ENCODE measurements at regions not wholly inside any gene's neighbourhood (a gene's known extent, or its start where the extent isn't known, plus 50 kb on each side); places are given as distances from the start of the nearest gene placed in this dataset.

DNA sequence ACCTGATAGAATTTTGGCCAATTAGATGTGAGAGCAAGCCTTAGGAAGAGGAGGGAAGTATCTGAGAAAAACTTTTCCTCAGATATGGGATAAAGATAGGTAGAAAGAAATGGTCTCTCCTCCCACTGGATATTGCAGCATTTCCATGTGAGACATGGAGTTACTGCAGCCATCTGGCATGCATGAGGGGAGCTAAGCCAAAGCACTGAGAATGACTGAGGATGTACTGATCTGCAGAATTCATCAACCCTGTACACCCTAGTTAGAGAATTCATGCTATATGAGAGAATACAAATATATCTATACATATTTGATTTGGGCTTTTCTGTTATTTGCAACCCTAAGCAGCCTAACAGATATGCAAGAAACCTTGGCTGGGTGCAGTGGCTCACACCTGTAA lies 52.5 kb upstream of the RPL34 start:
- H3K27me3 ChIP-seq (ENCODE audit: insufficient read depth, poor library complexity, severe bottlenecking), result no peaks in the 10 kb centered on the region
- H3K27ac ChIP-seq (ENCODE audit: poor library complexity, severe bottlenecking), result no peak overlapping the region
- no peak for ATAC-seq (ENCODE audit: low read depth)
- H3K9me3 ChIP-seq (ENCODE audit: severe bottlenecking), result no peaks in the 10 kb centered on the region
- no peak overlapping the region for H3K4me3 ChIP-seq (ENCODE audit: severe bottlenecking)
- DNase-seq (ENCODE audit: low spot score), result no peak
- no peaks in the 10 kb centered on the region for H3K36me3 ChIP-seq (ENCODE audit: low read depth)
- no peaks in the 10 kb centered on the region for H3K4me1 ChIP-seq (ENCODE audit: insufficient read depth, poor library complexity, severe bottlenecking)
- TF ChIP-seq, protein P1, sequence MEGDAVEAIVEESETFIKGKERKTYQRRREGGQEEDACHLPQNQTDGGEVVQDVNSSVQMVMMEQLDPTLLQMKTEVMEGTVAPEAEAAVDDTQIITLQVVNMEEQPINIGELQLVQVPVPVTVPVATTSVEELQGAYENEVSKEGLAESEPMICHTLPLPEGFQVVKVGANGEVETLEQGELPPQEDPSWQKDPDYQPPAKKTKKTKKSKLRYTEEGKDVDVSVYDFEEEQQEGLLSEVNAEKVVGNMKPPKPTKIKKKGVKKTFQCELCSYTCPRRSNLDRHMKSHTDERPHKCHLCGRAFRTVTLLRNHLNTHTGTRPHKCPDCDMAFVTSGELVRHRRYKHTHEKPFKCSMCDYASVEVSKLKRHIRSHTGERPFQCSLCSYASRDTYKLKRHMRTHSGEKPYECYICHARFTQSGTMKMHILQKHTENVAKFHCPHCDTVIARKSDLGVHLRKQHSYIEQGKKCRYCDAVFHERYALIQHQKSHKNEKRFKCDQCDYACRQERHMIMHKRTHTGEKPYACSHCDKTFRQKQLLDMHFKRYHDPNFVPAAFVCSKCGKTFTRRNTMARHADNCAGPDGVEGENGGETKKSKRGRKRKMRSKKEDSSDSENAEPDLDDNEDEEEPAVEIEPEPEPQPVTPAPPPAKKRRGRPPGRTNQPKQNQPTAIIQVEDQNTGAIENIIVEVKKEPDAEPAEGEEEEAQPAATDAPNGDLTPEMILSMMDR (IDR thresholded peaks at IDR 0.05; ENCODE audit: poor library complexity, severe bottlenecking), result no peak

DNA sequence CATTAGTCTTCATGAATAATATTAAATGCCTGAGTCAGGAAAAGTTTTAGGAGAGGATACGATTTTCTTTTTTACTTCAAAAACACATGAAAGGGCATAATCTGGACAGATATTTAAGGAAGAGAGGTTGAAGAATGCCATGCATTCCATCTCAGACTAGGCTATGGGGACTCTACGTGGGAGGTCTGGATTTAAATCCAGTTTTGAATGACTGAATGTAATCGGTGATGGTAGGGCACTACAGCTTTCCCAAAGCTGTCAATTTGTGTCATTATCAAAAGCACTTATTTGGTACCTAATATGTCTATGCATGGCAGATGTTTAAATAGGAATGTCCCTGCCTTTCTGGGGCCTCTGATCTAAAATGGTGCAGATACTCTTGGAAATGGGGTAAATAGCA lies 59.3 kb upstream of the RPL34 start:
- H3K9me3 ChIP-seq (ENCODE audit: severe bottlenecking), result no peaks in the 10 kb centered on the region
- no peaks in the 10 kb centered on the region for H3K4me1 ChIP-seq (ENCODE audit: insufficient read depth, poor library complexity, severe bottlenecking)
- H3K36me3 ChIP-seq (ENCODE audit: low read depth), result no peaks in the 10 kb centered on the region
- DNase-seq (ENCODE audit: low spot score) (no peak), ATAC-seq (ENCODE audit: low read depth) (no peak)
- H3K27me3 ChIP-seq (ENCODE audit: insufficient read depth, poor library complexity, severe bottlenecking), result no peaks in the 10 kb centered on the region
- TF ChIP-seq, protein P1 (IDR thresholded peaks at IDR 0.05; ENCODE audit: poor library complexity, severe bottlenecking), result no peak
- H3K27ac ChIP-seq (ENCODE audit: poor library complexity, severe bottlenecking), result no peak overlapping the region
- H3K4me3 ChIP-seq (ENCODE audit: severe bottlenecking), result no peak overlapping the region

DNA sequence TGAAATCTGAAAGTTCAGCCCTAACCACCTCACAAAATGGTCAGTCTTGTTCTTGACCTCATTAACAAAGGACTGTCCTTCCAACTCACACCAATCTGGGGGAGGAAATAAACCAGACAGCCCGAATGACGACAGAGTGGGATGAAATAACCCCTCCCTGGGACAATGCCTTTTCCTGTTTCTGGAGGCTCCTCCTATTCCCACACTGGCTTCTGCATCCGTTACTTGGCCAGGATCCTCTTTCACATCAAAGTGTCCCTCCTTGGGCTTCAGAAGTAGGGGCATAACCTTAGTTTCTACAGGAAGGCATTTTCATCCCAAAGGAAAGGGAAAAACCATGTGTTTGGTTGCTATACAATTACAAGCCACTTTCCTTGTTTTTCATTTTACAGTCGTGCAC lies 59.8 kb upstream of the RPL34 start:
- no peak for DNase-seq (ENCODE audit: low spot score)
- Histone ChIP-seq H3K9me3 (ENCODE audit: severe bottlenecking) (no peaks in the 10 kb centered on the region), H3K36me3 (ENCODE audit: low read depth) (no peaks in the 10 kb centered on the region), H3K27ac (ENCODE audit: poor library complexity, severe bottlenecking) (no peak overlapping the region), H3K4me3 (ENCODE audit: severe bottlenecking) (no peak overlapping the region), H3K4me1 (ENCODE audit: insufficient read depth, poor library complexity, severe bottlenecking) (no peaks in the 10 kb centered on the region), H3K27me3 (ENCODE audit: insufficient read depth, poor library complexity, severe bottlenecking) (no peaks in the 10 kb centered on the region)
- TF ChIP-seq, protein P1 (IDR thresholded peaks at IDR 0.05; ENCODE audit: poor library complexity, severe bottlenecking), result no peak
- no peak for ATAC-seq (ENCODE audit: low read depth)

DNA sequence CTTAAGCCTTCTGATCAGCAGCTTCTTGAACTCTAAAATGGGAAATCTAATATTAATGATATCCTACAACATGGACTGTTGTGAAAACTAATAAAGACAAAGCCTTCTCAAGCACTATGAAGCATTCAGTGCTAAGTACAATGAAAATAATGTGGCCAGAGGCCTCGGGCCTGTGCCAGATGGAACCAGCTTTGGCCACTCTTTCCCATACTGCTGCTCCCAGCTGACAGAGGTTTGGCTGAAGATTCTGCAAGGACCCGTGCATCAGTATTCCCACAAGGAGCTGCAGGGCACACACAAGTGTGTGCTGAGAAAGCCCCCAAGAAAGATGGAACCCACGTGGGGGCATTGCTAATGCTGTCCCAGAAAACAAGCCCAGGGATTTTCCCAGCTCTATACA lies 60.5 kb upstream of the RPL34 start:
- H3K27ac ChIP-seq (ENCODE audit: poor library complexity, severe bottlenecking), result no peak overlapping the region
- no peaks in the 10 kb centered on the region for H3K9me3 ChIP-seq (ENCODE audit: severe bottlenecking)
- no peaks in the 10 kb centered on the region for H3K36me3 ChIP-seq (ENCODE audit: low read depth)
- TF ChIP-seq, protein P1 (IDR thresholded peaks at IDR 0.05; ENCODE audit: poor library complexity, severe bottlenecking), result no peak
- no peaks in the 10 kb centered on the region for H3K4me1 ChIP-seq (ENCODE audit: insufficient read depth, poor library complexity, severe bottlenecking)
- DNase-seq (ENCODE audit: low spot score), result no peak
- no peak overlapping the region for H3K4me3 ChIP-seq (ENCODE audit: severe bottlenecking)
- no peak for ATAC-seq (ENCODE audit: low read depth)
- H3K27me3 ChIP-seq (ENCODE audit: insufficient read depth, poor library complexity, severe bottlenecking), result no peaks in the 10 kb centered on the region

DNA sequence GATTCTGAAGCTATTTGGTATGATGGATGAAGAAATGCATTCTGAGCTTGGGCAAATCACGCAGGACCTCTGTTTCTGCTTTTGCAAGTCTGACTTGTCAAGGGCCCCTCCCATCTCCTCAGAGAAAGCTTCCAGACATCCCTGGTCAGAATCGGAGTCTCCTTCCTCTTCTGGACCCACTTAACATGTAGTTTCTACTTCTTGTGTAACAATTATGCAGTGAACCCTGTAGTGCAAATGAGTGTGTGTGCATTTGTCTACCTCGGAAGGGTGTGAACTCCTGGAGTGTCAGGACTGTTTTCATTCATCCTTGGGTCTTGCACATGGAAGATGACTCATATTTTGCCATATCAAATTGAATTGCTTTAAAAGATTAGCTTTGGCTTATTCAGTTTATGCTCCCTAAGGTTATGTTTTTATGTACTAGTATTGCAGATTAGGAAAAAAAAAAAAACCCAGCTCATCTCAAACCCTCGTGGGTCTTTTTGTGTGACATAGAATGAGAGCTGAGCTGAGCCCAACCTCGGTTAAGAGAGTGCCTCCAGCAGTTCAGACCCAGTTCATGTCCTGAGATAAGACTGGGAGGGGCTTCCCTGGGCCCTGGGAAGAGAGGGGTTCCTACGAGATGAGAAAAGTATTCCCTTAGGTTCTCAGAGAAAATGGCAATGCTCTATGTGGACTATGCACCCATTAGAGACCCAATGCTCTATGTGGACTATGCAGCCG lies 61.1 kb upstream of the RPL34 start:
- no peak for ATAC-seq (ENCODE audit: low read depth)
- no peaks in the 10 kb centered on the region for H3K27me3 ChIP-seq (ENCODE audit: insufficient read depth, poor library complexity, severe bottlenecking)
- H3K27ac ChIP-seq (ENCODE audit: poor library complexity, severe bottlenecking), result no peak overlapping the region
- no peaks in the 10 kb centered on the region for H3K4me1 ChIP-seq (ENCODE audit: insufficient read depth, poor library complexity, severe bottlenecking)
- H3K36me3 ChIP-seq (ENCODE audit: low read depth), result no peaks in the 10 kb centered on the region
- no peaks in the 10 kb centered on the region for H3K9me3 ChIP-seq (ENCODE audit: severe bottlenecking)
- TF ChIP-seq, protein P1 (IDR thresholded peaks at IDR 0.05; ENCODE audit: poor library complexity, severe bottlenecking), result no peak
- H3K4me3 ChIP-seq (ENCODE audit: severe bottlenecking), result no peak overlapping the region
- no peak for DNase-seq (ENCODE audit: low spot score)

Data from RWPE2 (cell line).